ENCODE measurements at regions not wholly inside any gene's neighbourhood (a gene's known extent, or its start where the extent isn't known, plus 50 kb on each side); places are given as distances from the start of the nearest gene placed in this dataset.

- no peak for TF ChIP-seq RARB (CRISPR knock-in tag; IDR thresholded peaks at IDR 0.05)
- no peak for TF ChIP-seq GLIS3 (CRISPR knock-in tag; IDR thresholded peaks at IDR 0.05)
- TF ChIP-seq BACH2 (CRISPR knock-in tag; IDR thresholded peaks at IDR 0.05; ENCODE audit: borderline replicate concordance), result no peak
- TF ChIP-seq, protein P1, sequence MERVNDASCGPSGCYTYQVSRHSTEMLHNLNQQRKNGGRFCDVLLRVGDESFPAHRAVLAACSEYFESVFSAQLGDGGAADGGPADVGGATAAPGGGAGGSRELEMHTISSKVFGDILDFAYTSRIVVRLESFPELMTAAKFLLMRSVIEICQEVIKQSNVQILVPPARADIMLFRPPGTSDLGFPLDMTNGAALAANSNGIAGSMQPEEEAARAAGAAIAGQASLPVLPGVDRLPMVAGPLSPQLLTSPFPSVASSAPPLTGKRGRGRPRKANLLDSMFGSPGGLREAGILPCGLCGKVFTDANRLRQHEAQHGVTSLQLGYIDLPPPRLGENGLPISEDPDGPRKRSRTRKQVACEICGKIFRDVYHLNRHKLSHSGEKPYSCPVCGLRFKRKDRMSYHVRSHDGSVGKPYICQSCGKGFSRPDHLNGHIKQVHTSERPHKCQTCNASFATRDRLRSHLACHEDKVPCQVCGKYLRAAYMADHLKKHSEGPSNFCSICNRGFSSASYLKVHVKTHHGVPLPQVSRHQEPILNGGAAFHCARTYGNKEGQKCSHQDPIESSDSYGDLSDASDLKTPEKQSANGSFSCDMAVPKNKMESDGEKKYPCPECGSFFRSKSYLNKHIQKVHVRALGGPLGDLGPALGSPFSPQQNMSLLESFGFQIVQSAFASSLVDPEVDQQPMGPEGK (CRISPR knock-in tag; IDR thresholded peaks at IDR 0.05; ENCODE audit: borderline replicate concordance), result no peak
- no peak for TF ChIP-seq ZC3H10 (CRISPR knock-in tag; IDR thresholded peaks at IDR 0.05)
- no peak for TF ChIP-seq ESRRG (CRISPR knock-in tag; IDR thresholded peaks at IDR 0.05)
- TF ChIP-seq PPARA (CRISPR knock-in tag; IDR thresholded peaks at IDR 0.05; ENCODE audit: borderline replicate concordance), result no peak
- no peak for TF ChIP-seq ZFP3 (CRISPR knock-in tag; IDR thresholded peaks at IDR 0.05)
- TF ChIP-seq, protein P2, sequence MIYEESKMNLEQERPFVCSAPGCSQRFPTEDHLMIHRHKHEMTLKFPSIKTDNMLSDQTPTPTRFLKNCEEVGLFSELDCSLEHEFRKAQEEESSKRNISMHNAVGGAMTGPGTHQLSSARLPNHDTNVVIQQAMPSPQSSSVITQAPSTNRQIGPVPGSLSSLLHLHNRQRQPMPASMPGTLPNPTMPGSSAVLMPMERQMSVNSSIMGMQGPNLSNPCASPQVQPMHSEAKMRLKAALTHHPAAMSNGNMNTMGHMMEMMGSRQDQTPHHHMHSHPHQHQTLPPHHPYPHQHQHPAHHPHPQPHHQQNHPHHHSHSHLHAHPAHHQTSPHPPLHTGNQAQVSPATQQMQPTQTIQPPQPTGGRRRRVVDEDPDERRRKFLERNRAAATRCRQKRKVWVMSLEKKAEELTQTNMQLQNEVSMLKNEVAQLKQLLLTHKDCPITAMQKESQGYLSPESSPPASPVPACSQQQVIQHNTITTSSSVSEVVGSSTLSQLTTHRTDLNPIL (CRISPR knock-in tag; IDR thresholded peaks at IDR 0.05; ENCODE audit: low read depth), result no peak
- TF ChIP-seq ZNF8 (CRISPR knock-in tag; IDR thresholded peaks at IDR 0.05), result no peak
- TF ChIP-seq, protein P3, sequence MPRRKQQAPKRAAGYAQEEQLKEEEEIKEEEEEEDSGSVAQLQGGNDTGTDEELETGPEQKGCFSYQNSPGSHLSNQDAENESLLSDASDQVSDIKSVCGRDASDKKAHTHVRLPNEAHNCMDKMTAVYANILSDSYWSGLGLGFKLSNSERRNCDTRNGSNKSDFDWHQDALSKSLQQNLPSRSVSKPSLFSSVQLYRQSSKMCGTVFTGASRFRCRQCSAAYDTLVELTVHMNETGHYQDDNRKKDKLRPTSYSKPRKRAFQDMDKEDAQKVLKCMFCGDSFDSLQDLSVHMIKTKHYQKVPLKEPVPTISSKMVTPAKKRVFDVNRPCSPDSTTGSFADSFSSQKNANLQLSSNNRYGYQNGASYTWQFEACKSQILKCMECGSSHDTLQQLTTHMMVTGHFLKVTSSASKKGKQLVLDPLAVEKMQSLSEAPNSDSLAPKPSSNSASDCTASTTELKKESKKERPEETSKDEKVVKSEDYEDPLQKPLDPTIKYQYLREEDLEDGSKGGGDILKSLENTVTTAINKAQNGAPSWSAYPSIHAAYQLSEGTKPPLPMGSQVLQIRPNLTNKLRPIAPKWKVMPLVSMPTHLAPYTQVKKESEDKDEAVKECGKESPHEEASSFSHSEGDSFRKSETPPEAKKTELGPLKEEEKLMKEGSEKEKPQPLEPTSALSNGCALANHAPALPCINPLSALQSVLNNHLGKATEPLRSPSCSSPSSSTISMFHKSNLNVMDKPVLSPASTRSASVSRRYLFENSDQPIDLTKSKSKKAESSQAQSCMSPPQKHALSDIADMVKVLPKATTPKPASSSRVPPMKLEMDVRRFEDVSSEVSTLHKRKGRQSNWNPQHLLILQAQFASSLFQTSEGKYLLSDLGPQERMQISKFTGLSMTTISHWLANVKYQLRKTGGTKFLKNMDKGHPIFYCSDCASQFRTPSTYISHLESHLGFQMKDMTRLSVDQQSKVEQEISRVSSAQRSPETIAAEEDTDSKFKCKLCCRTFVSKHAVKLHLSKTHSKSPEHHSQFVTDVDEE (CRISPR knock-in tag; IDR thresholded peaks at IDR 0.05), result no peak
Observed at GRCh38 chr11:122261546-122261945, 145.5 kb upstream of the BLID start.

Measured in SK-N-SH treated with all-trans-retinoic acid at 6 μM for 48 hours (cell line).